ENCODE measurements at regions not wholly inside any gene's neighbourhood (a gene's known extent, or its start where the extent isn't known, plus 50 kb on each side); places are given as distances from the start of the nearest gene placed in this dataset.
"Not testable (repeated sequence)": the region's sequence is repeated elsewhere in the genome, so short reads cannot be mapped to it uniquely, and the experiment has no call there.

DNA sequence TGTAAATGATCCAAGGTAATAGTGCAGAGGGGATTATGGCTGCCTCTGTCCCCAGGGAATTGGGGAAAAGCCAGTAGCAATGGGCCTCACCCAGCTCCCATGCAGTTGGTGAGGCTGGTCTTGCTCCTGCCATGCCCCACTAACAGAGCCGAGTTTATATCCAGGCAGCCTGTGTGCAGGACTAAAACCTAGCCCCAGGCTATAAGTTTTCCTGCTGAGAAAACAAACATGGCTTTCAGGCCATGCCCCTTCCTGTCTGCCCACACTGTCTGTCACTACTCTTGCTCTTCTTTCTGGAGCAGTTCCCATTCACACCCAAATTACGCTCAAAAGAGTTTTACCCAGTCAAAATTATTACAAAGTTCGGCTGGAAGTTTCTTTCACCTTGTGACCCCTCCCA lies 73.5 kb upstream of the SPATA16 start:
- FAIRE-seq: no peak

DNA sequence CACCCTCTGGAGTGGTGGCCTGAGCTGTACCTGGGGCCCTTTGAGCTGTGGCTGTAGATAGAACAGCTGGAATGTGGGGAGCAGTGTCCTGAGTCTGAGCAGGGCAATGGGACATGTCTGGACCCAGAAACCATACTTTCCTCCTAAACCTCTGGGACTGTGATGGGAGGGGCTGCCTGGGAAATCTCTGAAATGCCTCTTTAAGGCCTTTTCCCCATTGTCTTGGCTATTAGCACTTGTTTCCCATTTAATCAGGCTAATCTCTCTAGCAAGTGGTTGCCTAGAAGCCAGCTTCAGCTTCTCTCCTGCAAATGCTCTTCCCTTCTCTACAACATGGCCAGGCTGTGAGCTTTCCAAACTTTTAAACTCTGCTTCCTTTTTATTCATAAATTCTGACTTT lies 58.5 kb upstream of the SPATA16 start:
- no peak for FAIRE-seq

DNA sequence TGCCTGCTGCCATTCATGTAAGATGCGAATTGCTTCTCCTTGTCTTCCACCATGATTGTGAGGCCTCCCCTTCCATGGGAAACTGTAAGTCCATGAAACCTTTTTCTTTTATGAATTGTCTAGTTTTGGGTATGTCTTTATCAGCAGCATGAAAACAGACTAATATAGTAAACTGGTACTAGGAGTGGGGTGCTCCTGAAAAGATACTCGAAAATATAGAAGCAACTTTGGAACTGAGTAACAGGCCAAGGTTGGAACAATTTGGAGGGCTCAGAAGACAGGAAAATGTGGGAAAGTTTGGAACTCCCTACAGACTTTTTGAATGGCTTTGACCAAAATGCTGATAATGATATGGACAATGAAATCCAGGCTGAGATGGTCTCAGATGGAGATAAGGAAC lies 53.8 kb upstream of the SPATA16 start:
- FAIRE-seq: not testable (repeated sequence)

DNA sequence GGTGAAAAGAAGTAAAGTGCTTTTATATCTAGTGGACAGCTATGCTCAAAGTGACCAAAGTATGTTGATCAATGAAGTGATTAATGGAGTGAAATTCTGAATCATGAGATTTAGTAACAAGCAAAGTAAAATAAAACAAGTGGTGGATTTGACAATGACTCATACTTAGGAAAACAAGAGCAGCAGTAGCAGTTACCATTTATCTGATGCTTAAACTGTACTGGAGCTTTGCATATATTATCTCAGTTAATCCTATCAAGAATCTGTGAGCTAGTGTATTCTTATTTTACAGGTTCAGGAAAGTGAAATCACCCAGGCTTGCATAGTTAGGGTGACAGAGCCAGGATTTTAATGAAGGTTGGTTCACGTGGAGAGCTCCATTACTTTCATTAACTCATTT lies 50.6 kb upstream of the SPATA16 start:
- no peak for FAIRE-seq
